ENCODE measurements at regions not wholly inside any gene's neighbourhood (a gene's known extent, or its start where the extent isn't known, plus 50 kb on each side); places are given as distances from the start of the nearest gene placed in this dataset.

DNA sequence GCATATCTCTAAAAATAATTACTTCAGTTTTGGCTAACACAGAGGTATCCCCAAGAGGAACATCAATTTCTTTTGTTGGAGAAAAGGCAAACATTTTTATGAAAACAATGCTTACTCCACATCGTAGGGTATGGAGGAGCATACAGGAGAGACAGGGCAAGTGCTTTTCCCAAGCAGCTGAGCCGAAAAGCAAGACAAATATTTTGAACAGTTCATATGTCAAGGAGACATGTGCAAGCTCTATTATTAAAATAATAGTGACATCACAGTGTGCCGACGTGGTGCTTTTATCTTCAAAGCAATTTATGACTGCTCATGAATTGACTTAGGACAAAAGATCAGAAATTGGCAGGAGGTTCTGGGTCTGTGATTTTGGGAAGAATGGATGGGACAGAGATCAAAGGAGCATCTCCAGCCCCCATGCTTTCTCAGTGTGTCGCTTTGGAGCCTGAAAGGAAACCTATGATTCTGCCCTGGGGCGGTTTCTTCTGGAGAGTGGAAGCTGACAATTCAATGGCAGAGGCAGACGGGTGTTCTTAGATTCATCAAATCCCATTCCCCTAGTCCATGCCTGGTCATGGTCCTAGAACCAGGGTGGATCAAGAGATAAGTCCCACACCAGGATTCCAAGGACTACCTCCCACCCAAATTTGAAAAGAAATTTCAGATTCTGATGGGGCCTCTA lies 97.1 kb downstream of the JCAD start:
- no peak for DNase-seq

GRCh38 chr10:29961351-29961750 lies 98.0 kb downstream of the JCAD start:
- DNase-seq, result no peak

DNA sequence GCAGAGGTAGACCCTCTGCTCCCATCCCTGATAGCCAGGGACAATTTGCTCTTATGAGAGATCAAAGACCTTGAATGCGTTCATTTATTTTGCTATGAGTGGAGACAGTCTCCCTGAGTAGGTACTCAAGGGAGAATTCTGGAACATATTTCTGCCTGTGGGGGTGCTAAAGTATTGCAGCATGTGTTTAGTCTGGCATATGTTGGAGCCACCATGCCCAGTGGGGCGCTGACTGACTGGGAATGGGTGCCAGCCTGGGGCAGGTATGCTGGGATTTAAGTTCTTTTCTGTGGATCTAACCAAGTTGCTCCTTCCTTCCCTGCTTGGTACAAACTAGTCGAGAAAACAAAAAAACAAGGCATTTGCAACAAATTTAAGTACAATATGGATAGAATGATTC lies 99.1 kb downstream of the JCAD start:
- DNase-seq, result no peak

GRCh38 chr10:29959586-29959985 lies 99.8 kb downstream of the JCAD start:
- no peak for DNase-seq

GRCh38 chr10:29958440-29958839 lies 100.9 kb downstream of the JCAD start:
- DNase-seq, result no peak

GRCh38 chr10:29957907-29958331 lies 101.5 kb downstream of the JCAD start:
- DNase-seq, result no peak

GRCh38 chr10:29957236-29957635 lies 102.2 kb downstream of the JCAD start:
- DNase-seq, result no peak

GRCh38 chr10:29956335-29956924 lies 103.0 kb downstream of the JCAD start:
- DNase-seq, result no peak

GRCh38 chr10:29955329-29955935 lies 104.0 kb downstream of the JCAD start:
- no peak for DNase-seq

DNA sequence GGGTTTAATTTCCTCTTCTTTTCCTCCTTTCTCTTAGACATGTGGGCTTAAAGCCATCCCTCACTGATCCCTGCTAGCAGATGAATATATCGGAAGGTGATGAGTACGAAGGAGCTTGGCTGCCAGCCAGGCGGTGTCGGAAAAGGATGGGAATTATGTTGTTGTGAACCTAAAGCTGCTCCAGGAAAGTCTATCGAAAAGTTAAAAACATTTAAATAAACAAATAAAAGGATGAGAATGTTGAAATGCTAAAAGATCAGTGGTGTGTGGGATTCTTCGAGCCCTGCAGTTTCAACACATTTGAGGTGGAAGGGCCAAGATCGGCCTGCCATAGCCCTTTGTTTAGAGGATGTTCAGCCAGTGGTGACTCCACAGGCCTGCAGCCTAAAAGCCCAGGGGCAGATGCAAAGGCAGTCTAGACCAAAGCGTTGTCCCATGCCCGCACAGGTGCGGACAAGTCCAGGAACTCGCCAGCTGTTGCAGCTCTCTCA lies 107.9 kb downstream of the JCAD start:
- no peak for DNase-seq

- DNase-seq, result no peak
Observed at GRCh38 chr10:29950391-29950790, 109.0 kb downstream of the JCAD start.

- DNase-seq, result no peak
Observed at GRCh38 chr10:29949411-29950011, 109.9 kb downstream of the JCAD start.

- no peak for DNase-seq
Observed at GRCh38 chr10:29948881-29949355, 110.5 kb downstream of the JCAD start.

- DNase-seq, result no peak
Observed at GRCh38 chr10:29947701-29948060, 111.7 kb downstream of the JCAD start.

- DNase-seq, result no peak
Observed at GRCh38 chr10:29946953-29947700, 112.3 kb downstream of the JCAD start.

- DNase-seq, result no peak
Observed at GRCh38 chr10:29946614-29946952, 112.8 kb downstream of the JCAD start.

DNA sequence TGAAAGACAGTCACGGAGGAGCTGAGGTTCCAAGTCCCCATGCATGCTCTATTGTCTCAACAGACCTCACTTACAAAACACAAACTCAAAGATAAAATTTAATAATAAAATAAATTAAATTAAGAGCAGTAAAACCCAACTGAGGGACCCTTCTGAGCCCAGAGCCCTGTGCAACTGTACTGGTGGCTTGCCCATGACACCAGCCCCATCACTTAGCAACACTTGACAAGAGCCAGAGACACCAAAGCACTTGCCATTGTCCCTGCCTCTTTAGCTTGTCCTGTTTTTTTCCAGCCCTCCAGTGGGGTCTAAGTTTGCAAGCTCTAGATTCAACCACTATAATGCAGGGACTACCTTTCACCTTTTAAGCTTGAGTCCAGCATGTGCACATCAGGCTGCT lies 117.9 kb downstream of the JCAD start:
- no peak for DNase-seq

- no peak for DNase-seq
Observed at GRCh38 chr10:29932991-29933390, 126.4 kb downstream of the JCAD start.

- no peak for DNase-seq
Observed at GRCh38 chr10:29931833-29932232, 127.6 kb downstream of the JCAD start.

DNA sequence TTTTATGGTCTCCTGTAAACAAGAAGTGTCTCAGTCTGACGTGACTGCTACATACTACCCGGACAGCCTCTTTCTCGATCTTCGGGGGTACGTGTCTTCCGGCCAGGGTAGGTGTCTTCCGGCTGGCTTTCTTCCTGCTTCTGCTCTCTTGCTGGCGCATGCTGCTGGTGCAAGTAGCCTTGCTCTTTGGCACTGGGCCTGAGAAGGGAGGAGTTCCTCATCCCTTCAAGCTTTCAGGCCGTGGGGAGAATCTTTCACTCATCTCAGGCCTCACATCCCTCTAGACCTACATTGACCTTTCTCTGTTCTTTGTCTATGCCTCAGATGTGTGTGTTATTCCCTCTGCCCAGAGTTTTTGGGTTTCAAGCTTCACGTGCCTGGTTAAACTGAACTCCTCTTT lies 130.4 kb downstream of the JCAD start:
- no peak for DNase-seq

- no peak for DNase-seq
Observed at GRCh38 chr10:29926693-29927048, 132.7 kb downstream of the JCAD start.
